ENCODE measurements at regions not wholly inside any gene's neighbourhood (a gene's known extent, or its start where the extent isn't known, plus 50 kb on each side); places are given as distances from the start of the nearest gene placed in this dataset.

GRCh38 chr4:125461676-125462363 lies 147.1 kb downstream of the FAT4 start:
- H3K27ac ChIP-seq (ENCODE audit: low read depth, low read length): no peak overlapping the region
- no peak overlapping the region for H3K4me3 ChIP-seq (ENCODE audit: low read length in 3 of 3)
- H3K4me1 ChIP-seq (ENCODE audit: control insufficient read depth in 3 of 3, insufficient read depth in 3 of 3, low read length in 3 of 3): no peaks in the 10 kb centered on the region
- H3K36me3 ChIP-seq (ENCODE audit: control insufficient read depth in 3 of 3, insufficient read depth in 3 of 3, low read length in 3 of 3): no peaks in the 10 kb centered on the region
- H3K27me3 ChIP-seq (ENCODE audit: control insufficient read depth in 3 of 3, insufficient read depth in 3 of 3, low read length in 3 of 3): no peaks in the 10 kb centered on the region
- H3K9ac ChIP-seq (ENCODE audit: low read depth in 1 of 3, low read length in 3 of 3): no peak overlapping the region
- H3K9me3 ChIP-seq (ENCODE audit: control insufficient read depth in 3 of 3, low read length in 3 of 3): no peaks in the 10 kb centered on the region

GRCh38 chr4:125464146-125464545 lies 149.4 kb downstream of the FAT4 start:
- H3K9ac ChIP-seq (ENCODE audit: low read depth in 1 of 3, low read length in 3 of 3): no peak overlapping the region
- H3K36me3 ChIP-seq (ENCODE audit: control insufficient read depth in 3 of 3, insufficient read depth in 3 of 3, low read length in 3 of 3): peaks cover 0 to 2% (median 0%) of the 10 kb centered on the region in 3 donors
- no peaks in the 10 kb centered on the region for H3K9me3 ChIP-seq (ENCODE audit: control insufficient read depth in 3 of 3, low read length in 3 of 3)
- no peak overlapping the region for H3K4me3 ChIP-seq (ENCODE audit: low read length in 3 of 3)
- H3K27me3 ChIP-seq (ENCODE audit: control insufficient read depth in 3 of 3, insufficient read depth in 3 of 3, low read length in 3 of 3): no peaks in the 10 kb centered on the region
- H3K4me1 ChIP-seq (ENCODE audit: control insufficient read depth in 3 of 3, insufficient read depth in 3 of 3, low read length in 3 of 3): no peaks in the 10 kb centered on the region
- no peak overlapping the region for H3K27ac ChIP-seq (ENCODE audit: low read depth, low read length)

GRCh38 chr4:125481334-125482045 lies 166.7 kb downstream of the FAT4 start:
- Histone ChIP-seq H3K9me3 (ENCODE audit: control insufficient read depth in 3 of 3, low read length in 3 of 3) (no peaks in the 10 kb centered on the region), H3K27me3 (ENCODE audit: control insufficient read depth in 3 of 3, insufficient read depth in 3 of 3, low read length in 3 of 3) (no peaks in the 10 kb centered on the region), H3K4me3 (ENCODE audit: low read length in 3 of 3) (no peak overlapping the region), H3K9ac (ENCODE audit: low read depth in 1 of 3, low read length in 3 of 3) (no peak overlapping the region), H3K4me1 (ENCODE audit: control insufficient read depth in 3 of 3, insufficient read depth in 3 of 3, low read length in 3 of 3) (peaks cover 0 to 3% (median 0%) of the 10 kb centered on the region in 3 donors), H3K36me3 (ENCODE audit: control insufficient read depth in 3 of 3, insufficient read depth in 3 of 3, low read length in 3 of 3) (peaks cover 3 to 18% (median 7%) of the 10 kb centered on the region in 3 donors), H3K27ac (ENCODE audit: low read depth, low read length) (no peak overlapping the region)

- Histone ChIP-seq H3K27ac (ENCODE audit: low read depth, low read length) (no peak overlapping the region), H3K9me3 (ENCODE audit: control insufficient read depth in 3 of 3, low read length in 3 of 3) (no peaks in the 10 kb centered on the region), H3K4me3 (ENCODE audit: low read length in 3 of 3) (no peak overlapping the region), H3K9ac (ENCODE audit: low read depth in 1 of 3, low read length in 3 of 3) (no peak overlapping the region), H3K27me3 (ENCODE audit: control insufficient read depth in 3 of 3, insufficient read depth in 3 of 3, low read length in 3 of 3) (no peaks in the 10 kb centered on the region), H3K36me3 (ENCODE audit: control insufficient read depth in 3 of 3, insufficient read depth in 3 of 3, low read length in 3 of 3) (peaks cover 3 to 22% (median 7%) of the 10 kb centered on the region in 3 donors), H3K4me1 (ENCODE audit: control insufficient read depth in 3 of 3, insufficient read depth in 3 of 3, low read length in 3 of 3) (peaks cover 0 to 4% (median 0%) of the 10 kb centered on the region in 3 donors)
Measured at GRCh38 chr4:125482822-125483221, 168.1 kb downstream of the FAT4 start.

GRCh38 chr4:125483278-125483677 lies 168.5 kb downstream of the FAT4 start:
- Histone ChIP-seq H3K9me3 (ENCODE audit: control insufficient read depth in 3 of 3, low read length in 3 of 3) (no peaks in the 10 kb centered on the region), H3K36me3 (ENCODE audit: control insufficient read depth in 3 of 3, insufficient read depth in 3 of 3, low read length in 3 of 3) (peaks cover 3 to 25% (median 7%) of the 10 kb centered on the region in 3 donors), H3K27ac (ENCODE audit: low read depth, low read length) (no peak overlapping the region), H3K27me3 (ENCODE audit: control insufficient read depth in 3 of 3, insufficient read depth in 3 of 3, low read length in 3 of 3) (no peaks in the 10 kb centered on the region), H3K9ac (ENCODE audit: low read depth in 1 of 3, low read length in 3 of 3) (no peak overlapping the region), H3K4me3 (ENCODE audit: low read length in 3 of 3) (no peak overlapping the region), H3K4me1 (ENCODE audit: control insufficient read depth in 3 of 3, insufficient read depth in 3 of 3, low read length in 3 of 3) (peaks cover 0 to 4% (median 0%) of the 10 kb centered on the region in 3 donors)

GRCh38 chr4:125484912-125485311 lies 170.2 kb downstream of the FAT4 start:
- no peak overlapping the region for H3K4me3 ChIP-seq (ENCODE audit: low read length in 3 of 3)
- peaks cover 0 to 4% (median 0%) of the 10 kb centered on the region in 3 donors for H3K4me1 ChIP-seq (ENCODE audit: control insufficient read depth in 3 of 3, insufficient read depth in 3 of 3, low read length in 3 of 3)
- H3K9ac ChIP-seq (ENCODE audit: low read depth in 1 of 3, low read length in 3 of 3): no peak overlapping the region
- H3K9me3 ChIP-seq (ENCODE audit: control insufficient read depth in 3 of 3, low read length in 3 of 3): no peaks in the 10 kb centered on the region
- no peaks in the 10 kb centered on the region for H3K27me3 ChIP-seq (ENCODE audit: control insufficient read depth in 3 of 3, insufficient read depth in 3 of 3, low read length in 3 of 3)
- H3K27ac ChIP-seq (ENCODE audit: low read depth, low read length): no peak overlapping the region
- H3K36me3 ChIP-seq (ENCODE audit: control insufficient read depth in 3 of 3, insufficient read depth in 3 of 3, low read length in 3 of 3): peaks cover 4 to 28% (median 5%) of the 10 kb centered on the region in 3 donors

GRCh38 chr4:125486351-125486750 lies 171.6 kb downstream of the FAT4 start:
- Histone ChIP-seq H3K27ac (ENCODE audit: low read depth, low read length) (no peak overlapping the region), H3K9me3 (ENCODE audit: control insufficient read depth in 3 of 3, low read length in 3 of 3) (no peaks in the 10 kb centered on the region), H3K4me1 (ENCODE audit: control insufficient read depth in 3 of 3, insufficient read depth in 3 of 3, low read length in 3 of 3) (peaks cover 0 to 4% (median 0%) of the 10 kb centered on the region in 3 donors), H3K4me3 (ENCODE audit: low read length in 3 of 3) (no peak overlapping the region), H3K27me3 (ENCODE audit: control insufficient read depth in 3 of 3, insufficient read depth in 3 of 3, low read length in 3 of 3) (no peaks in the 10 kb centered on the region), H3K36me3 (ENCODE audit: control insufficient read depth in 3 of 3, insufficient read depth in 3 of 3, low read length in 3 of 3) (peaks cover 12 to 40% (median 14%) of the 10 kb centered on the region in 3 donors), H3K9ac (ENCODE audit: low read depth in 1 of 3, low read length in 3 of 3) (no peak overlapping the region)

- no peak overlapping the region for H3K4me3 ChIP-seq (ENCODE audit: low read length in 3 of 3)
- H3K27ac ChIP-seq (ENCODE audit: low read depth, low read length): no peak overlapping the region
- peaks cover 9 to 28% (median 14%) of the 10 kb centered on the region in 3 donors for H3K36me3 ChIP-seq (ENCODE audit: control insufficient read depth in 3 of 3, insufficient read depth in 3 of 3, low read length in 3 of 3)
- no peak overlapping the region for H3K9ac ChIP-seq (ENCODE audit: low read depth in 1 of 3, low read length in 3 of 3)
- no peaks in the 10 kb centered on the region for H3K9me3 ChIP-seq (ENCODE audit: control insufficient read depth in 3 of 3, low read length in 3 of 3)
- H3K4me1 ChIP-seq (ENCODE audit: control insufficient read depth in 3 of 3, insufficient read depth in 3 of 3, low read length in 3 of 3): peaks cover 0 to 4% (median 0%) of the 10 kb centered on the region in 3 donors
- H3K27me3 ChIP-seq (ENCODE audit: control insufficient read depth in 3 of 3, insufficient read depth in 3 of 3, low read length in 3 of 3): no peaks in the 10 kb centered on the region
Measured at GRCh38 chr4:125489952-125490690, 175.4 kb downstream of the FAT4 start.

GRCh38 chr4:125492957-125493356 lies 178.2 kb downstream of the FAT4 start:
- Histone ChIP-seq H3K4me3 (ENCODE audit: low read length in 3 of 3) (no peak overlapping the region), H3K27me3 (ENCODE audit: control insufficient read depth in 3 of 3, insufficient read depth in 3 of 3, low read length in 3 of 3) (no peaks in the 10 kb centered on the region), H3K4me1 (ENCODE audit: control insufficient read depth in 3 of 3, insufficient read depth in 3 of 3, low read length in 3 of 3) (no peaks in the 10 kb centered on the region)

GRCh38 chr4:125497861-125498260 lies 183.1 kb downstream of the FAT4 start:
- no peak overlapping the region for H3K9ac ChIP-seq (ENCODE audit: low read depth in 1 of 3, low read length in 3 of 3)
- H3K9me3 ChIP-seq (ENCODE audit: control insufficient read depth in 3 of 3, low read length in 3 of 3): no peaks in the 10 kb centered on the region
- H3K36me3 ChIP-seq (ENCODE audit: control insufficient read depth in 3 of 3, insufficient read depth in 3 of 3, low read length in 3 of 3): no peaks in the 10 kb centered on the region
- H3K27me3 ChIP-seq (ENCODE audit: control insufficient read depth in 3 of 3, insufficient read depth in 3 of 3, low read length in 3 of 3): no peaks in the 10 kb centered on the region
- no peak overlapping the region for H3K27ac ChIP-seq (ENCODE audit: low read depth, low read length)
- H3K4me3 ChIP-seq (ENCODE audit: low read length in 3 of 3): no peak overlapping the region
- no peaks in the 10 kb centered on the region for H3K4me1 ChIP-seq (ENCODE audit: control insufficient read depth in 3 of 3, insufficient read depth in 3 of 3, low read length in 3 of 3)

More at GRCh38 chr4:125492957-125493356, 178.2 kb downstream of the FAT4 start:
- Histone ChIP-seq H3K9me3 (ENCODE audit: control insufficient read depth in 3 of 3, low read length in 3 of 3) (no peaks in the 10 kb centered on the region), H3K27ac (ENCODE audit: low read depth, low read length) (no peak overlapping the region), H3K9ac (ENCODE audit: low read depth in 1 of 3, low read length in 3 of 3) (no peak overlapping the region), H3K36me3 (ENCODE audit: control insufficient read depth in 3 of 3, insufficient read depth in 3 of 3, low read length in 3 of 3) (peaks cover 9 to 23% (median 14%) of the 10 kb centered on the region in 3 donors)
